Stomach (tissue), 8 donors: ENCODE measurements at regions not wholly inside any gene's neighbourhood (a gene's known extent, or its start where the extent isn't known, plus 50 kb on each side); places are given as distances from the start of the nearest gene placed in this dataset.

Experiments
- DNase-seq, 2 donors: peaks; one replicate each; pipeline versions ENCODE4 v3.0.0 to v3.0.0-alpha.2; 2013 to 2019
- H3K27ac ChIP-seq, 5 donors: fragments of 200-600 bp in 4 of 5; sonication (generic) in 4 of 5; one replicate each; pipeline ENCODE4 v1.5.1; 2013 to 2019; ENCODE audit warnings: mild to moderate bottlenecking in 1 of 5, moderate library complexity in 1 of 5
- H3K27me3 ChIP-seq, 3 donors: fragments of 200-600 bp; sonication (generic); one replicate each; pipeline ENCODE4 v1.5.1; 2017 to 2019; ENCODE audit warnings: mixed run types in 1 of 3
- H3K36me3 ChIP-seq, 4 donors: fragments of 200-600 bp; sonication (generic); 1 replicate in 3 of 4; 2 replicates in 1 of 4; pipeline ENCODE4 v1.5.1; 2016 to 2019
- H3K4me1 ChIP-seq, 4 donors: fragments of 200-600 bp; sonication (generic); one replicate each; pipeline ENCODE4 v1.5.1; 2016 to 2019
- H3K4me3 ChIP-seq, 4 donors: fragments of 200-600 bp; sonication (generic) in 3 of 4; one replicate each; pipeline ENCODE4 v1.5.1; 2016 to 2019; ENCODE audit warnings: mild to moderate bottlenecking in 1 of 4
- H3K9me3 ChIP-seq, 4 donors: fragments of 200-600 bp; sonication (generic); one replicate each; pipeline ENCODE4 v1.5.1; 2016 to 2019
- CTCF ChIP-seq, 7 experiments: fragments of 450-650 bp in 4 of 7; fragments of 200-600 bp in 3 of 7; sonication (generic) in 3 of 7; IDR thresholded peaks; one replicate each; pipeline ENCODE4 v1.5.1; 2016 to 2019; ENCODE audit warnings: antibody characterized with exemption in 7 of 7, control low read depth in 2 of 7, mild to moderate bottlenecking in 1 of 7
- EP300 ChIP-seq: sonication (generic); formaldehyde crosslinking; IDR thresholded peaks from one replicate; pipeline ENCODE4 v1.6.1; 2017; ENCODE audit warnings: antibody characterized with exemption
- POLR2A ChIP-seq, 4 donors: fragments of 450-650 bp; IDR thresholded peaks; one replicate each; pipeline ENCODE4 v1.6.1; 2016; ENCODE audit warnings: antibody characterized with exemption in 4 of 4, control low read depth in 2 of 4, mild to moderate bottlenecking in 1 of 4, moderate library complexity in 1 of 4
- POLR2AphosphoS5 ChIP-seq, 3 donors: sonication (generic); formaldehyde crosslinking; IDR thresholded peaks; one replicate each; pipeline ENCODE4 v1.6.1; 2016; ENCODE audit warnings: antibody characterized with exemption in 3 of 3
- WGBS, 5 donors: extraction: QIAGEN DNeasy Blood & Tissue Kit in 3 of 5; methylation state at CpG; one replicate each; pipeline versions ENCODE4 v1.1.5 to v1.1.7; 2013 to 2018; 5-methylcytosine and 5-hydroxymethylcytosine counted together
- intact Hi-C: fragments of 100-400 bp; cut with DNase I; formaldehyde crosslinking; loops from one replicate; pipeline ENCODE4 v1.15.1; 2023; ENCODE audit warnings: low total_unique reads
- donor health status: healthy with polysubstance abuse.
- donor health status: Bipolar disorder and iron deficiency.
- donor health status: healthy.

DNA sequence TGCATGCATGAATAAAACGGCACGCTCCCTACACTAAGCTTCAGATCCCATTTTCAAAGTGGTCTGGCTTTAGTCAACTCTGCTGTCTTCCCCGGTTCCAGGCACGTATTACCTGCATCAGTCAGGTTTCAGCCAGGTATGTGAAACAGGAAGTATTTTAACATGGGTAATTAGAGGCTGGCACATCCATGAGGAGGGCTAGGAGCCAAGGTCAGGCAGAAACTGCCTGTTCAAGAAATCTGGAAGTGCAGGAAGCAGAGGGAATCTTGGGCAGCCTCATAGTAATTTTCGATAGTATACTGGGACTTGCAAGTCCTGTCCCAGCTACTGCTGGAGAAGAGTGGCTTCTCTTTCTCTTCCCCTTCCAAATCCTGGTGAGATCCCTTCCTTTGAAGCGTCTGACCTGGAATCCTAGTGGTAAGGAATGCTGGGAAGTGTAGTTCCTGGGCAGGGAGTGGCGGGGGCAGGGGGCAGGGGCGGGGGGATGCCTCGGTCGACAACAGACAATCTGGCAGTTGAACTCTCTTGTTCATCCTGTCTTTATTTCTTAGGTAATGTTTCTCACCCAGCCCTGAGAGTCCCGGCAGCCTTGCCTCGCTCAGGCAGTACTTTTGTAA, 403.1 kb downstream of the TLE4 start:
- intact Hi-C loops, result no loop called here
- no peaks in the 10 kb centered on the region for H3K9me3 ChIP-seq
- no peaks in the 10 kb centered on the region for H3K27me3 ChIP-seq
- H3K27ac ChIP-seq, result no peak overlapping the region
- 55 to 75% (median 60%) methylated on average over 12 of the region's 12 CpGs for WGBS, 5 donors
- H3K4me1 ChIP-seq, result peaks cover 4 to 24% (median 14%) of the 10 kb centered on the region in 4 donors
- H3K36me3 ChIP-seq, result no peaks in the 10 kb centered on the region
- no peak for TF ChIP-seq POLR2AphosphoS5 (IDR thresholded peaks at IDR 0.05)
- no peak for TF ChIP-seq POLR2A (IDR thresholded peaks at IDR 0.05)
- TF ChIP-seq CTCF (IDR thresholded peaks at IDR 0.05), result no peak
- TF ChIP-seq EP300, result no peak
- no peak overlapping the region for H3K4me3 ChIP-seq
- peak in 1 of 2 donors; percentile 72 for DNase-seq

DNA sequence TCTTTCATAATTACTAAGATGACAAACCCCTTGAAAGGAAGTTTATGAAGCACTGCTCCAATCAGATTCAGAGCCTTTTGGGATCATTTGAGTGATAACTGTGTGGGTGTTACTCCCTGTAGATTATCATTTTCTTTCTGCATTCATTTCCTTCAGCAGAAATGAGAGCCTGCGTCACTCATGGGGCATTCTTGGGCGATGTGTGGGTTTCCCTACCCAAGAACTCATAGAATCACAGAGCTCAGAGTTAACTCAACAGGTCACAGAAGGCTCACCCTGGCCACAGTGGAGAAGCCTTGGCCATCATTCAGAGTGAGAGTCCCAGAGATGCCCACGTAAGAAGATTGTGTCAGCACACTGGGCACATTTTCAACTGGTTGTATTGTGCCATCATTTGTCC, 401.9 kb downstream of the TLE4 start:
- DNase-seq, result no peak
- no peaks in the 10 kb centered on the region for H3K36me3 ChIP-seq
- H3K9me3 ChIP-seq, result no peaks in the 10 kb centered on the region
- WGBS, 5 donors, result 91 to 96% (median 92%) methylated on average over 3 of the region's 3 CpGs
- H3K4me3 ChIP-seq, result no peak overlapping the region
- H3K27ac ChIP-seq, result no peak overlapping the region
- peaks cover 4 to 24% (median 14%) of the 10 kb centered on the region in 4 donors for H3K4me1 ChIP-seq
- intact Hi-C loops, result no loop called here
- no peaks in the 10 kb centered on the region for H3K27me3 ChIP-seq
- TF ChIP-seq CTCF (IDR thresholded peaks at IDR 0.05) (no peak), EP300 (no peak), POLR2AphosphoS5 (IDR thresholded peaks at IDR 0.05) (no peak), POLR2A (IDR thresholded peaks at IDR 0.05) (no peak)

GRCh38 chr9:79970146-79970425, 398.3 kb downstream of the TLE4 start:
- 75 to 94% (median 89%) methylated on average over 2 of the region's 2 CpGs for WGBS, 5 donors
- no peak for TF ChIP-seq POLR2AphosphoS5 (IDR thresholded peaks at IDR 0.05)
- TF ChIP-seq EP300, result no peak
- no peak for TF ChIP-seq CTCF (IDR thresholded peaks at IDR 0.05)
- no peak for TF ChIP-seq POLR2A (IDR thresholded peaks at IDR 0.05)
- Histone ChIP-seq H3K36me3 (no peaks in the 10 kb centered on the region), H3K27ac (no peak overlapping the region), H3K27me3 (no peaks in the 10 kb centered on the region), H3K9me3 (no peaks in the 10 kb centered on the region), H3K4me3 (no peak overlapping the region), H3K4me1 (peaks cover 4 to 9% (median 5%) of the 10 kb centered on the region in 4 donors)
- intact Hi-C loops, result no loop called here
- DNase-seq, result no peak

- intact Hi-C loops, result no loop called here
- Histone ChIP-seq H3K27ac (no peak overlapping the region), H3K27me3 (no peaks in the 10 kb centered on the region), H3K9me3 (no peaks in the 10 kb centered on the region), H3K4me1 (peaks cover 0 to 4% (median under 1%) of the 10 kb centered on the region in 4 donors), H3K36me3 (no peaks in the 10 kb centered on the region), H3K4me3 (no peak overlapping the region)
- peak in 1 of 2 donors; percentile 71 for DNase-seq
- TF ChIP-seq CTCF (IDR thresholded peaks at IDR 0.05), result no peak
- no peak for TF ChIP-seq POLR2AphosphoS5 (IDR thresholded peaks at IDR 0.05)
- no peak for TF ChIP-seq EP300
- no peak for TF ChIP-seq POLR2A (IDR thresholded peaks at IDR 0.05)
- 77 to 84% (median 83%) methylated on average over 3 of the region's 3 CpGs for WGBS, 5 donors
These were observed 397.8 kb downstream of the TLE4 start for GRCh38 chr9:79969393-79970145.
